A673 (cell line): ENCODE measurements at regions not wholly inside any gene's neighbourhood (a gene's known extent, or its start where the extent isn't known, plus 50 kb on each side); places are given as distances from the start of the nearest gene placed in this dataset.

Experiments used
- EZH2 ChIP-seq: fragments of 200-600 bp; sonication (generic); IDR thresholded peaks from 2 replicates; pipeline ENCODE4 v1.6.1; 2017; ENCODE audit warnings: borderline replicate concordance, low read depth, mild to moderate bottlenecking, mixed read lengths, antibody characterized with exemption, low read length; ENCODE audit not compliant: poor library complexity, severe bottlenecking
- TF ChIP-seq, protein P1 (sequence below): fragments of 300-800, 200-600 bp; sonication (generic); conservative IDR thresholded peaks from 2 replicates; pipeline ENCODE4 v1.5.1; 2017; ENCODE audit warnings: low read depth, mild to moderate bottlenecking, antibody characterized with exemption, low read length, moderate library complexity, mixed read lengths

- TF ChIP-seq, protein P1, sequence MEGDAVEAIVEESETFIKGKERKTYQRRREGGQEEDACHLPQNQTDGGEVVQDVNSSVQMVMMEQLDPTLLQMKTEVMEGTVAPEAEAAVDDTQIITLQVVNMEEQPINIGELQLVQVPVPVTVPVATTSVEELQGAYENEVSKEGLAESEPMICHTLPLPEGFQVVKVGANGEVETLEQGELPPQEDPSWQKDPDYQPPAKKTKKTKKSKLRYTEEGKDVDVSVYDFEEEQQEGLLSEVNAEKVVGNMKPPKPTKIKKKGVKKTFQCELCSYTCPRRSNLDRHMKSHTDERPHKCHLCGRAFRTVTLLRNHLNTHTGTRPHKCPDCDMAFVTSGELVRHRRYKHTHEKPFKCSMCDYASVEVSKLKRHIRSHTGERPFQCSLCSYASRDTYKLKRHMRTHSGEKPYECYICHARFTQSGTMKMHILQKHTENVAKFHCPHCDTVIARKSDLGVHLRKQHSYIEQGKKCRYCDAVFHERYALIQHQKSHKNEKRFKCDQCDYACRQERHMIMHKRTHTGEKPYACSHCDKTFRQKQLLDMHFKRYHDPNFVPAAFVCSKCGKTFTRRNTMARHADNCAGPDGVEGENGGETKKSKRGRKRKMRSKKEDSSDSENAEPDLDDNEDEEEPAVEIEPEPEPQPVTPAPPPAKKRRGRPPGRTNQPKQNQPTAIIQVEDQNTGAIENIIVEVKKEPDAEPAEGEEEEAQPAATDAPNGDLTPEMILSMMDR, result no peak
- no peak for TF ChIP-seq EZH2
These were observed 432.9 kb downstream of the PLPP3 start for GRCh38 chr1:56146449-56146848.
